ENCODE measurements at regions not wholly inside any gene's neighbourhood (a gene's known extent, or its start where the extent isn't known, plus 50 kb on each side); places are given as distances from the start of the nearest gene placed in this dataset.

- DNase-seq, result no peak
Measured at GRCh38 chr2:225131898-225132297, 89.6 kb upstream of the DOCK10 start.

- no peak for DNase-seq
Measured at GRCh38 chr2:225130093-225130492, 87.8 kb upstream of the DOCK10 start.

GRCh38 chr2:225124311-225125017 lies 82.2 kb upstream of the DOCK10 start:
- no peak for DNase-seq

- DNase-seq, result peak in 1 of 2 experiments; percentile 13
Measured at GRCh38 chr2:225122583-225123486, 80.6 kb upstream of the DOCK10 start.

GRCh38 chr2:225122007-225122406 lies 79.7 kb upstream of the DOCK10 start:
- DNase-seq, result no peak

GRCh38 chr2:225120186-225120585 lies 77.9 kb upstream of the DOCK10 start:
- DNase-seq, result no peak

- DNase-seq, result no peak
Measured at GRCh38 chr2:225117051-225117716, 74.9 kb upstream of the DOCK10 start.

GRCh38 chr2:225114786-225115323 lies 72.6 kb upstream of the DOCK10 start:
- DNase-seq, result no peak

GRCh38 chr2:225113371-225114015 lies 71.2 kb upstream of the DOCK10 start:
- no peak for DNase-seq

- DNase-seq, result no peak
Measured at GRCh38 chr2:225112362-225113126, 70.3 kb upstream of the DOCK10 start.

- no peak for DNase-seq
Measured at GRCh38 chr2:225108805-225109204, 66.5 kb upstream of the DOCK10 start.

- no peak for DNase-seq
Measured at GRCh38 chr2:225104971-225105370, 62.7 kb upstream of the DOCK10 start.

- DNase-seq, result no peak
Measured at GRCh38 chr2:225104321-225104720, 62.1 kb upstream of the DOCK10 start.

- no peak for DNase-seq
Measured at GRCh38 chr2:225103737-225104141, 61.5 kb upstream of the DOCK10 start.

- no peak for DNase-seq
Measured at GRCh38 chr2:225100856-225101294, 58.6 kb upstream of the DOCK10 start.

- DNase-seq, result no peak
Measured at GRCh38 chr2:225100269-225100668, 58.0 kb upstream of the DOCK10 start.

GRCh38 chr2:225097035-225097434 lies 54.8 kb upstream of the DOCK10 start:
- DNase-seq, result no peak

Data from activated CD4-positive, alpha-beta T cell treated with anti-CD3 and anti-CD28 coated beads, Interleukin-2, amount 50 U/mL, for 4 hours (primary cell).